Activated T-cell treated with anti-CD3 and anti-CD28 coated beads, Interleukin-2, amount 50 U/mL, for 72 hours (primary cell): ENCODE measurements at regions not wholly inside any gene's neighbourhood (a gene's known extent, or its start where the extent isn't known, plus 50 kb on each side); places are given as distances from the start of the nearest gene placed in this dataset.

ENCODE experiments used
- ATAC-seq, 2 donors: fragments of 150-1000 bp; cut with Tn5 transposase; replicated peaks in 1 of 2; 2 replicates each; pipeline ENCODE4 v1.10.0; 2021; ENCODE audit warnings: moderate library complexity in 2 of 2, mild to moderate bottlenecking in 1 of 2
- DNase-seq, 2 donors: peaks; one replicate each; pipeline ENCODE4 v3.0.0; 2021 to 2022; ENCODE audit warnings: mixed read lengths in 1 of 2
- H3K27ac Mint-ChIP-seq: one replicate; pipeline ENCODE4 v1.8.0; 2022; ENCODE audit warnings: mild to moderate bottlenecking, moderate library complexity, mixed read lengths
- H3K27me3 Mint-ChIP-seq: one replicate; pipeline ENCODE4 v1.8.0; 2022; ENCODE audit warnings: low read depth, mixed read lengths
- H3K36me3 Mint-ChIP-seq, 2 donors: one replicate each; pipeline ENCODE4 v1.8.0; 2022; ENCODE audit warnings: mixed read lengths in 2 of 2, mild to moderate bottlenecking in 1 of 2; ENCODE audit not compliant: insufficient read depth in 2 of 2
- H3K4me1 Mint-ChIP-seq: one replicate; pipeline ENCODE4 v1.8.0; 2022; ENCODE audit warnings: low read depth, mixed read lengths
- H3K4me3 Mint-ChIP-seq, 2 donors: one replicate each; pipeline ENCODE4 v1.8.0; 2022; ENCODE audit warnings: mild to moderate bottlenecking in 2 of 2, mixed read lengths in 2 of 2, moderate library complexity in 2 of 2
- H3K9me3 Mint-ChIP-seq, 2 donors: one replicate each; pipeline ENCODE4 v1.8.0; 2022; ENCODE audit warnings: mixed read lengths in 2 of 2

GRCh38 chr1:82560566-82560965, 759.8 kb downstream of the ADGRL2 start:
- Mint-ChIP-seq H3K27me3 (no peaks in the 10 kb centered on the region), H3K4me3 (no peak overlapping the region), H3K36me3 (no peaks in the 10 kb centered on the region), H3K9me3 (no peaks in the 10 kb centered on the region), H3K4me1 (no peaks in the 10 kb centered on the region), H3K27ac (no peak overlapping the region)
- ATAC-seq (no peak), DNase-seq (no peak)

GRCh38 chr1:82555501-82555900, 754.8 kb downstream of the ADGRL2 start:
- no peaks in the 10 kb centered on the region for H3K4me1 Mint-ChIP-seq
- ATAC-seq: no peak
- H3K9me3 Mint-ChIP-seq: peaks cover 1 to 2% of the 10 kb centered on the region in 2 donors
- DNase-seq: no peak
- H3K27me3 Mint-ChIP-seq: no peaks in the 10 kb centered on the region
- H3K4me3 Mint-ChIP-seq: no peak overlapping the region
- H3K36me3 Mint-ChIP-seq: no peaks in the 10 kb centered on the region
- no peak overlapping the region for H3K27ac Mint-ChIP-seq

GRCh38 chr1:82549841-82550240, 749.1 kb downstream of the ADGRL2 start:
- Mint-ChIP-seq H3K27ac (no peak overlapping the region), H3K27me3 (no peaks in the 10 kb centered on the region), H3K36me3 (no peaks in the 10 kb centered on the region), H3K4me3 (no peak overlapping the region), H3K9me3 (peaks cover 4 to 5% of the 10 kb centered on the region in 2 donors), H3K4me1 (no peaks in the 10 kb centered on the region)
- DNase-seq (no peak), ATAC-seq (no peak)

- H3K4me1 Mint-ChIP-seq: no peaks in the 10 kb centered on the region
- no peak overlapping the region for H3K27ac Mint-ChIP-seq
- no peaks in the 10 kb centered on the region for H3K36me3 Mint-ChIP-seq
- H3K27me3 Mint-ChIP-seq: no peaks in the 10 kb centered on the region
- no peak for ATAC-seq
- no peak for DNase-seq
- peaks cover 7 to 9% of the 10 kb centered on the region in 2 donors for H3K9me3 Mint-ChIP-seq
- no peak overlapping the region for H3K4me3 Mint-ChIP-seq
Observed at GRCh38 chr1:82542766-82543165, 742.0 kb downstream of the ADGRL2 start.

GRCh38 chr1:82542141-82542540, 741.4 kb downstream of the ADGRL2 start:
- no peaks in the 10 kb centered on the region for H3K36me3 Mint-ChIP-seq
- DNase-seq (no peak), ATAC-seq (no peak)
- H3K27ac Mint-ChIP-seq: no peak overlapping the region
- H3K27me3 Mint-ChIP-seq: no peaks in the 10 kb centered on the region
- H3K9me3 Mint-ChIP-seq: peaks cover 7 to 9% of the 10 kb centered on the region in 2 donors
- H3K4me3 Mint-ChIP-seq: no peak overlapping the region
- no peaks in the 10 kb centered on the region for H3K4me1 Mint-ChIP-seq

- DNase-seq: no peak
Observed at GRCh38 chr1:82540006-82540405, 739.3 kb downstream of the ADGRL2 start.

GRCh38 chr1:82538876-82539275, 738.1 kb downstream of the ADGRL2 start:
- H3K4me3 Mint-ChIP-seq: no peak overlapping the region
- no peaks in the 10 kb centered on the region for H3K27me3 Mint-ChIP-seq
- H3K9me3 Mint-ChIP-seq: peaks cover 5% of the 10 kb centered on the region in 2 donors
- no peaks in the 10 kb centered on the region for H3K4me1 Mint-ChIP-seq
- H3K36me3 Mint-ChIP-seq: no peaks in the 10 kb centered on the region
- no peak for DNase-seq
- no peak for ATAC-seq
- H3K27ac Mint-ChIP-seq: no peak overlapping the region

More at GRCh38 chr1:82540006-82540405, 739.3 kb downstream of the ADGRL2 start:
- H3K4me1 Mint-ChIP-seq: no peaks in the 10 kb centered on the region
- H3K27ac Mint-ChIP-seq: no peak overlapping the region
- no peak overlapping the region for H3K4me3 Mint-ChIP-seq
- peaks cover 5% of the 10 kb centered on the region in 2 donors for H3K9me3 Mint-ChIP-seq
- no peaks in the 10 kb centered on the region for H3K36me3 Mint-ChIP-seq
- no peaks in the 10 kb centered on the region for H3K27me3 Mint-ChIP-seq
- no peak for ATAC-seq

- no peak overlapping the region for H3K27ac Mint-ChIP-seq
- DNase-seq: no peak
- H3K27me3 Mint-ChIP-seq: no peaks in the 10 kb centered on the region
- no peak for ATAC-seq
- peaks cover 2 to 3% of the 10 kb centered on the region in 2 donors for H3K9me3 Mint-ChIP-seq
- H3K4me3 Mint-ChIP-seq: no peak overlapping the region
- no peaks in the 10 kb centered on the region for H3K4me1 Mint-ChIP-seq
- H3K36me3 Mint-ChIP-seq: peaks cover 0 to 3% of the 10 kb centered on the region in 2 donors
Observed at GRCh38 chr1:82534996-82535395, 734.3 kb downstream of the ADGRL2 start.

GRCh38 chr1:82525378-82525777, 724.6 kb downstream of the ADGRL2 start:
- no peaks in the 10 kb centered on the region for H3K27me3 Mint-ChIP-seq
- no peak for DNase-seq
- ATAC-seq: no peak
- peaks cover 0 to 1% of the 10 kb centered on the region in 2 donors for H3K9me3 Mint-ChIP-seq
- H3K36me3 Mint-ChIP-seq: no peaks in the 10 kb centered on the region
- H3K4me1 Mint-ChIP-seq: no peaks in the 10 kb centered on the region
- H3K4me3 Mint-ChIP-seq: no peak overlapping the region
- no peak overlapping the region for H3K27ac Mint-ChIP-seq

GRCh38 chr1:82520611-82521010, 719.9 kb downstream of the ADGRL2 start:
- DNase-seq: no peak
- no peak for ATAC-seq
- Mint-ChIP-seq H3K9me3 (peaks cover 0 to 1% of the 10 kb centered on the region in 2 donors), H3K4me3 (no peak overlapping the region), H3K27me3 (no peaks in the 10 kb centered on the region), H3K27ac (no peak overlapping the region), H3K4me1 (no peaks in the 10 kb centered on the region), H3K36me3 (no peaks in the 10 kb centered on the region)

- no peak for ATAC-seq
- Mint-ChIP-seq H3K36me3 (no peaks in the 10 kb centered on the region), H3K27me3 (no peaks in the 10 kb centered on the region), H3K27ac (no peak overlapping the region), H3K4me1 (no peaks in the 10 kb centered on the region), H3K9me3 (peaks cover 0 to under 1% of the 10 kb centered on the region in 2 donors), H3K4me3 (no peak overlapping the region)
- DNase-seq: no peak
Observed at GRCh38 chr1:82517586-82517985, 716.9 kb downstream of the ADGRL2 start.

GRCh38 chr1:82515650-82516049, 714.9 kb downstream of the ADGRL2 start:
- no peak for ATAC-seq
- Mint-ChIP-seq H3K4me3 (no peak overlapping the region), H3K36me3 (no peaks in the 10 kb centered on the region), H3K27me3 (no peaks in the 10 kb centered on the region), H3K27ac (no peak overlapping the region), H3K4me1 (no peaks in the 10 kb centered on the region), H3K9me3 (no peaks in the 10 kb centered on the region)
- DNase-seq: no peak

- no peak overlapping the region for H3K4me3 Mint-ChIP-seq
- H3K4me1 Mint-ChIP-seq: no peaks in the 10 kb centered on the region
- no peak overlapping the region for H3K27ac Mint-ChIP-seq
- ATAC-seq: no peak
- H3K27me3 Mint-ChIP-seq: no peaks in the 10 kb centered on the region
- DNase-seq: no peak
- no peaks in the 10 kb centered on the region for H3K9me3 Mint-ChIP-seq
- no peaks in the 10 kb centered on the region for H3K36me3 Mint-ChIP-seq
Observed at GRCh38 chr1:82511441-82511840, 710.7 kb downstream of the ADGRL2 start.

GRCh38 chr1:82510431-82510830, 709.7 kb downstream of the ADGRL2 start:
- no peak overlapping the region for H3K27ac Mint-ChIP-seq
- no peaks in the 10 kb centered on the region for H3K4me1 Mint-ChIP-seq
- no peak for DNase-seq
- H3K36me3 Mint-ChIP-seq: no peaks in the 10 kb centered on the region
- no peak overlapping the region for H3K4me3 Mint-ChIP-seq
- ATAC-seq: no peak
- no peaks in the 10 kb centered on the region for H3K9me3 Mint-ChIP-seq
- H3K27me3 Mint-ChIP-seq: no peaks in the 10 kb centered on the region
